ENCODE measurements at regions not wholly inside any gene's neighbourhood (a gene's known extent, or its start where the extent isn't known, plus 50 kb on each side); places are given as distances from the start of the nearest gene placed in this dataset.

DNA sequence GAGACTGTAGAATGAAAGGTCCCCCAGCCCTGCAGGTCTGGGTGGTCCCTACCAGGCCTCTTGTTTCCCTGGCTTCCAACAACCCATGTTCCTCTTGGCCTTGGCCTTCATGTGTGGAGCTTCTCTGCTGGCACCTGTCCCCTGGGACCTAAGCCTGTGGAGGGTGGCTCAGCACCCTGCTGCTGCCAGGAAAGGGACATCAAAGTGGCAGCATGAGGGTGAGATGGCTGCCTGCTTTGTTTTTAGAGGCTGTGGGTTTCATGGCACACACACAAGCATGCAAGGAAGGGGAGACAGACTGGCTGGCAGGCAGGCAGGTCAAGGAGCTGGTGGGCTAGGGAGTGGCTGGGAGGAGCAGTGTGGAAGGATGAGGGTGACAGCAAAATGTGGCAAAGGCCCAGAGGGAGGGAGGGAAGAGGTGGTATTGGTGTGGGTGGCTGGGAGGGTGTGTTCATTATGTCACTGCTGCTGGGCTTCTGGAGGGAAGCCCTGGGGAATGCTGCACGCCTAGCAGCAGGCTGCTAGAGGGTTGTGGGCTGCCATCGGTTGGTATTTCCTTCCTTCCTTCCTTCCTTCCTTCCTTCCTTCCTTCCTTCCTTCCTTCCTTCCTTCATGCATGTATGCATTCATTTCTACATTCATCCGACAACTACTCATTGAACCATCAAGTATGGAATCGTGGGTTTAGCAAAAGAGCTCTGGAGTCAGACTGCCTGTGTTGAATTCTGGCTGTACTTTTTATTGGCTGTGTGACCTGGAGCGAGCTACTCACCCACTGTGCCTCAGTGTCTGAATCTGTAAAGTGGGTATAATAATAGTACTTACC, 128.7 kb upstream of the PJA1 start:
- Histone ChIP-seq H3K79me2 (ENCODE audit: insufficient read depth, low read length) (no peaks in the 10 kb centered on the region), H3K9ac (ENCODE audit: insufficient read depth, low read depth, low read length) (no peak overlapping the region), H3K27me3 (ENCODE audit: control insufficient read depth in 1 of 2, insufficient read depth in 2 of 2, low read length in 2 of 2) (no peaks in the 10 kb centered on the region), H2AFZ (ENCODE audit: low read length) (no peak overlapping the region), H3K4me1 (ENCODE audit: insufficient read depth, low read length) (no peaks in the 10 kb centered on the region), H3K27ac (ENCODE audit: extremely low read length, insufficient read depth, low read length) (no peak overlapping the region), H3K36me3 (replicated peaks in 1 of 2; ENCODE audit: control insufficient read depth in 1 of 2, insufficient read depth in 2 of 2, low read length in 2 of 2) (no peaks in the 10 kb centered on the region), H3K4me3 (replicated peaks in 1 of 3; ENCODE audit: insufficient read depth in 1 of 3, low read depth in 2 of 3, low read length in 3 of 3) (no peak overlapping the region), H4K20me1 (ENCODE audit: insufficient read depth, low read length) (no peaks in the 10 kb centered on the region), H3K9me3 (ENCODE audit: low read length) (no peaks in the 10 kb centered on the region), H3K4me2 (ENCODE audit: low read depth, low read length) (no peak overlapping the region)
- in situ Hi-C loops (cut with HindIII; ENCODE audit: extremely low pct_ligation_motif_present, low pct_unique_long_range_greater_than_20kb), result no loop called here
- no peak for FAIRE-seq
- TF ChIP-seq, protein P1, sequence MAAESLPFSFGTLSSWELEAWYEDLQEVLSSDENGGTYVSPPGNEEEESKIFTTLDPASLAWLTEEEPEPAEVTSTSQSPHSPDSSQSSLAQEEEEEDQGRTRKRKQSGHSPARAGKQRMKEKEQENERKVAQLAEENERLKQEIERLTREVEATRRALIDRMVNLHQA (CRISPR knock-in tag; IDR thresholded peaks at IDR 0.05), result no peak
- TF ChIP-seq ZNF552 (CRISPR knock-in tag; IDR thresholded peaks at IDR 0.05; ENCODE audit: borderline replicate concordance) (no peak), HNRNPK (IDR thresholded peaks at IDR 0.05; ENCODE audit: low read depth, low read length, poor library complexity, severe bottlenecking) (no peak), ATAD3A (CRISPR knock-in tag; IDR thresholded peaks at IDR 0.05) (no peak), SSRP1 (CRISPR knock-in tag; IDR thresholded peaks at IDR 0.05) (no peak), HHEX (CRISPR knock-in tag; IDR thresholded peaks at IDR 0.05) (no peak), FOXJ3 (CRISPR knock-in tag; IDR thresholded peaks at IDR 0.05; ENCODE audit: borderline replicate concordance) (no peak), KDM5A (IDR thresholded peaks at IDR 0.05; ENCODE audit: borderline replicate concordance, low read length) (no peak), ZFP36 (IDR thresholded peaks at IDR 0.05; ENCODE audit: borderline replicate concordance, low read depth, low read length, partially characterized antibody) (no peak), PRPF4 (IDR thresholded peaks at IDR 0.05; ENCODE audit: low read depth, low read length, poor library complexity, severe bottlenecking) (no peak)
- no TSS peak for BruUV-seq (replicated peaks)
- ATAC-seq, result no peak
- WGBS (ENCODE audit: low lambda C conversion rate), result 23% methylated on average over 4 of the region's 5 CpGs
- no peak for DNase-seq (ENCODE audit: low spot score)
- ChIA-PET POLR2A (no interaction called here), CTCF (ENCODE audit: low intra/inter-chr PET ratio, low total read pairs) (no interaction called here)
- intact Hi-C loops (cut with micrococcal nuclease; ENCODE audit: unreplicated experiment), result no loop called here

Measured in HepG2 (cell line).